ENCODE measurements at regions not wholly inside any gene's neighbourhood (a gene's known extent, or its start where the extent isn't known, plus 50 kb on each side); places are given as distances from the start of the nearest gene placed in this dataset.
"Not testable (repeated sequence)": the region's sequence is repeated elsewhere in the genome, so short reads cannot be mapped to it uniquely, and the experiment has no call there.

DNA sequence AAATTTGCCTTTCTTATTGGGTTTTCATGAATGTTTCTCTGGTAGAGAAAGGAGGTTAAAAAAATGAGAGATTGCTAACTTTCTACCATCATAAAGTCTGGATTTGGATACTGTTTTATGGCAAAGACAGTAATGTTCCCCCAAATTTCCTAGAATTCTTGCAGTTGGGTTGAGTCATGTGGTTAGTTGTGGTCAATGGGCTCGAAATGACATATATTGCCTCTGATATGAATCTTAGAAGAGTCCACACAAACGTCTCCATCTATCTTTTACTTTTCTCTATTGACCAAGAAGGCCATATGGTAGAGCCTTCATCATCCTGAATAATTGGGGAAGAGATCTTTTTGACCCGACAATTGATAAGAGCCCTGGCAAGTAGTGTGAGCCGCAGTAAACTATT is 119.5 kb upstream of the PMCH start:
- Histone ChIP-seq H3K27ac (no peak overlapping the region), H3K27me3 (no peaks in the 10 kb centered on the region), H3K4me1 (no peaks in the 10 kb centered on the region), H3K36me3 (no peaks in the 10 kb centered on the region), H3K9me3 (no peaks in the 10 kb centered on the region), H3K4me3 (no peak overlapping the region)
- TF ChIP-seq, protein P1, sequence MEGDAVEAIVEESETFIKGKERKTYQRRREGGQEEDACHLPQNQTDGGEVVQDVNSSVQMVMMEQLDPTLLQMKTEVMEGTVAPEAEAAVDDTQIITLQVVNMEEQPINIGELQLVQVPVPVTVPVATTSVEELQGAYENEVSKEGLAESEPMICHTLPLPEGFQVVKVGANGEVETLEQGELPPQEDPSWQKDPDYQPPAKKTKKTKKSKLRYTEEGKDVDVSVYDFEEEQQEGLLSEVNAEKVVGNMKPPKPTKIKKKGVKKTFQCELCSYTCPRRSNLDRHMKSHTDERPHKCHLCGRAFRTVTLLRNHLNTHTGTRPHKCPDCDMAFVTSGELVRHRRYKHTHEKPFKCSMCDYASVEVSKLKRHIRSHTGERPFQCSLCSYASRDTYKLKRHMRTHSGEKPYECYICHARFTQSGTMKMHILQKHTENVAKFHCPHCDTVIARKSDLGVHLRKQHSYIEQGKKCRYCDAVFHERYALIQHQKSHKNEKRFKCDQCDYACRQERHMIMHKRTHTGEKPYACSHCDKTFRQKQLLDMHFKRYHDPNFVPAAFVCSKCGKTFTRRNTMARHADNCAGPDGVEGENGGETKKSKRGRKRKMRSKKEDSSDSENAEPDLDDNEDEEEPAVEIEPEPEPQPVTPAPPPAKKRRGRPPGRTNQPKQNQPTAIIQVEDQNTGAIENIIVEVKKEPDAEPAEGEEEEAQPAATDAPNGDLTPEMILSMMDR (IDR thresholded peaks at IDR 0.05), result no peak
- no peak for TF ChIP-seq POLR2A (IDR thresholded peaks at IDR 0.05)
- DNase-seq, result no peak
- intact Hi-C loops (cut with DNase I; ENCODE audit: low total_unique reads), result no loop called here

DNA sequence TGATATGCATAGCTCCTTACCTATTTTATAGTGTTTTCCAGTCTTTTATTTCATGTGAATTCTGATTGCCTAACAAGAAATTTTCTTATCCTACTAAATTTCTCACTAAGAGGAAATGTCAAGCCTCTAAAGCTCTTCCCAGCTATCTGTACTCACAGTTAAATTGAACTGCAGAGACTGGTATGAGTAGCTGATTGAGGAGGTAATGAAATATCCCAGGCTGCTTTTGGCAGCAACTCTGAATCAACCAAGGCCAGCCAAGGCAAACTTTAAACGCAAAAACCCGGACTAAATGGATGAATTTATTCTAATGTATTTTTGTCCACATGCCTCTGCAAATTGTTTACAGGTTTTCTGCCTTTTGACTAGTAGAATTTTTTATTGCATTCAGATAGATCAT is 119.1 kb upstream of the PMCH start:
- Histone ChIP-seq H3K27me3 (no peaks in the 10 kb centered on the region), H3K4me1 (no peaks in the 10 kb centered on the region), H3K36me3 (no peaks in the 10 kb centered on the region), H3K27ac (no peak overlapping the region), H3K9me3 (no peaks in the 10 kb centered on the region), H3K4me3 (no peak overlapping the region)
- DNase-seq, result no peak
- intact Hi-C loops (cut with DNase I; ENCODE audit: low total_unique reads), result no loop called here
- TF ChIP-seq, protein P1 (IDR thresholded peaks at IDR 0.05), result no peak
- no peak for TF ChIP-seq POLR2A (IDR thresholded peaks at IDR 0.05)

DNA sequence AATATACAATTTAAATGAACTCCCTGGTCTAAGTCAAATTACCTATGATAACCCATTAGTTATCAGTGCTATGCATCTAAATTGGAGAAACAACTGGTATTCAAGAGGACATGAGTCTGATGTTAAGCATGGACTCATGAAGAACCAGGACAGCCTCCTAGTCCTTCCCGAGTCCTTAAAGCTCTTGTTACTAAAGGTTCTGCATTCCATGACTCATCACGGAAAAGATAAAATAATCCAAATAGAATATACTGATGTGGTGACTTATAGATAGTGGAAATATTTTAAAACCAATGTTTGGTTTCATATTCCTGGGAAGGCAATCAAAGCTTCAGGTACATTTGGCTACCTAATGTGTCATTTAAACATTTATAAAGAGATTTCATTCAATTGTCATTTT is 117.2 kb upstream of the PMCH start:
- no peaks in the 10 kb centered on the region for H3K4me1 ChIP-seq
- H3K27ac ChIP-seq, result no peak overlapping the region
- intact Hi-C loops (cut with DNase I; ENCODE audit: low total_unique reads), result no loop called here
- DNase-seq, result no peak
- H3K36me3 ChIP-seq, result no peaks in the 10 kb centered on the region
- H3K4me3 ChIP-seq, result no peak overlapping the region
- no peaks in the 10 kb centered on the region for H3K27me3 ChIP-seq
- H3K9me3 ChIP-seq, result no peaks in the 10 kb centered on the region
- TF ChIP-seq, protein P1 (IDR thresholded peaks at IDR 0.05), result no peak
- no peak for TF ChIP-seq POLR2A (IDR thresholded peaks at IDR 0.05)

DNA sequence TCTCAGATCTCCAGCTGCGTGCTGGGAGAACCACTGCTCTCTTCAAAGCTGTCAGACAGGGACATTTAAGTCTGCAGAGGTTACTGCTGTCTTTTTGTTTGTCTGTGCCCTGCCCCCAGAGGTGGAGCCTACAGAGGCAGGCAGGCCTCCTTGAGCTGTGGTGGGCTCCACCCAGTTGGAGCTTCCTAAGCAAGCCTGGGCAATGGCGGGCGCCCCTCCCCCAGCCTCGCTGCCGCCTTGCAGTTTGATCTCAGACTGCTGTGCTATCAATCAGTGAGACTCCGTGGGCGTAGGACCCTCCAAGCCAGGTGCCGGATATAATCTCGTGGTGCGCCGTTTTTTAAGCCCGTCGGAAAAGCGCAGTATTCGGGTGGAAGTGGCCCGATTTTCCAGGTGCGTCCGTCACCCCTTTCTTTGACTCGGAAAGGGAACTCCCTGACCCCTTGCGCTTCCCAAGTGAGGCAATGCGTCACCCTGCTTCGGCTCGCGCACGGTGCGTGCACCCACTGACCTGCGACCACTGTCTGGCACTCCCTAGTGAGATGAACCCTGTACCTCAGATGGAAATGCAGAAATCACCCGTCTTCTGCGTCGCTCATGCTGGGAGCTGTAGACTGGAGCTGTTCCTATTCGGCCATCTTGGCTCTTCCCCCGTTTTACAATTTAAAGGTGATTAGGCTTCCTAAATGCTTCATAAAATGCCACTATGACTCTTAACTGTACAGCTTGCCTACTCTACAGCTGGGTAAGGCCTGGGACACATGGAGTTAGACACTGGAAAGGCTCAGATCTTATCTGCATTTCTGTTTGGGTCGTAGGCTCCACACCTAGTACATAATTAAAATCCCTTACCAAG is 115.7 kb upstream of the PMCH start:
- intact Hi-C loops (cut with DNase I; ENCODE audit: low total_unique reads), result not testable (repeated sequence)

DNA sequence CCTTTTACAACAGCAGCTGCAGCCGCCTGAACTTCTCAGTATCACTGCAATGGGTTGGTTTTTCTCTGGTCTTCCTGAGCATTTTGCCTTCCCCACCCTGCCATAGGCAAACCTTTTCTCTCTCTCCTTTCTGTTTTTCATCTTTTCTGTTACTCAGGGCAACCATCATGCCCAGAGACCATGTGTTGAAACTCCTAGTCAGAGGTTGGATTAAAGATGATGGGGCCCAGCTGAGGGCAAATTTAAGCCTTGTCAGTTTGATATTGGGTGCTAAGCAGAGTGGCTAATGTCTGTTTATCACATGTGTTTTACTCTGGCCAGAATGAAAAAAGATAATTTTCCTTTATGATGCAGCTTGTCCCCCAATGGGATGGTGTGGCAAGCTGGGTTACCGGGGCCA is 107.9 kb upstream of the PMCH start:
- H3K27ac ChIP-seq, result no peak overlapping the region
- TF ChIP-seq POLR2A (IDR thresholded peaks at IDR 0.05), result no peak
- TF ChIP-seq, protein P1 (IDR thresholded peaks at IDR 0.05), result no peak
- no peak overlapping the region for H3K4me3 ChIP-seq
- no peak for DNase-seq
- intact Hi-C loops (cut with DNase I; ENCODE audit: low total_unique reads), result no loop called here
- peaks cover 0 to 3% of the 10 kb centered on the region in 2 donors for H3K9me3 ChIP-seq
- no peaks in the 10 kb centered on the region for H3K27me3 ChIP-seq
- H3K4me1 ChIP-seq, result no peaks in the 10 kb centered on the region
- no peaks in the 10 kb centered on the region for H3K36me3 ChIP-seq

More for the DNA sequence above, 115.7 kb upstream of the PMCH start:
- not testable (repeated sequence) for H3K4me1 ChIP-seq, DNase-seq, H3K27me3 ChIP-seq, H3K27ac ChIP-seq, H3K9me3 ChIP-seq, H3K36me3 ChIP-seq, H3K4me3 ChIP-seq

DNA sequence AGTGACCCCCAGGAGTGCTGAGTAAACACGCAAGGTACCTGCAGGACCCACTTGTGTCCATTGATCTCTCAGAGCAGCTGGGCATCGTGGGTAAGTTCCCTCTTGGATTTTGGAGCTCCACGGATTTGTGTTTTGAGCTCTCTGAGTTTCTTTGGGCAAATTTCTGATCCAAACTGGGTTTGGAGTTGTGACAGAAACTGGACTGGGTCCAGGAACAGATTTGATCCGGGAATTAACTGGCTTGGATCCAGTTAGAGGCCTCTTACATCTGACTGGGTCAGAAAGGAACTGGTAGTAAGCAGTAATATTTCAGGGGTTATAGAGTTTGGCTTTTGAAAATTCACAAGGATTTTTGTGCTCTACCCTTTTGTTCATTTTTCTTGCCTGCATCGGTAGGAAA is 107.0 kb upstream of the PMCH start:
- H3K36me3 ChIP-seq; H3K27me3 ChIP-seq; intact Hi-C loops (cut with DNase I; ENCODE audit: low total_unique reads): not testable (repeated sequence)

More for the DNA sequence above, 107.0 kb upstream of the PMCH start:
- H3K9me3 ChIP-seq, DNase-seq, H3K4me3 ChIP-seq, H3K27ac ChIP-seq, H3K4me1 ChIP-seq: not testable (repeated sequence)

Measured in uterus (tissue), 3 donors.